VCaP (cell line): ENCODE measurements at regions not wholly inside any gene's neighbourhood (a gene's known extent, or its start where the extent isn't known, plus 50 kb on each side); places are given as distances from the start of the nearest gene placed in this dataset.

Experiments
- H3K27ac ChIP-seq: fragments of 450-650 bp; 2 replicates; pipeline ENCODE4 v1.5.1; 2017
- CTCF ChIP-seq: fragments of 450-650 bp; conservative IDR thresholded peaks from 2 replicates; pipeline ENCODE4 v1.5.1; 2017; ENCODE audit warnings: mild to moderate bottlenecking, moderate library complexity

DNA sequence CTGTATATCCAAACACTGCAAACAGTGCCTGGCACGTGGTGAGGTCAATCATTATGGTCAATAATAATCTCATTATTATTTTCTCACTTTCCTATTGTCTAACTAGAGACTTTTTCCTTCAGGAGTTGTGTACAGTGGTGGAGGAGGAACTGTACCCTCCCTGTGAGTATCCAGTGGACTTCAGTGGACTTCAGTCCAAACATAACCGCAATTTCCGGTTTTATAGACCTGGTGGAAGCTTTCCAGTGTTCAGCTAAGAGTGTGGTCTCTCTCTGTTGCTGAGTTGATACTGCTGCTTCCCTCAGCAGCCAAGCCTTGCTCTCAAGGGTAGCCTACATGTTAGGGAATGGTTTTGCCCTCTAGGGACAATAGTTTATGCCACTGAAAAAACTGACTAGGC, 447.1 kb downstream of the TMEM182 start:
- TF ChIP-seq CTCF = no peak

DNA sequence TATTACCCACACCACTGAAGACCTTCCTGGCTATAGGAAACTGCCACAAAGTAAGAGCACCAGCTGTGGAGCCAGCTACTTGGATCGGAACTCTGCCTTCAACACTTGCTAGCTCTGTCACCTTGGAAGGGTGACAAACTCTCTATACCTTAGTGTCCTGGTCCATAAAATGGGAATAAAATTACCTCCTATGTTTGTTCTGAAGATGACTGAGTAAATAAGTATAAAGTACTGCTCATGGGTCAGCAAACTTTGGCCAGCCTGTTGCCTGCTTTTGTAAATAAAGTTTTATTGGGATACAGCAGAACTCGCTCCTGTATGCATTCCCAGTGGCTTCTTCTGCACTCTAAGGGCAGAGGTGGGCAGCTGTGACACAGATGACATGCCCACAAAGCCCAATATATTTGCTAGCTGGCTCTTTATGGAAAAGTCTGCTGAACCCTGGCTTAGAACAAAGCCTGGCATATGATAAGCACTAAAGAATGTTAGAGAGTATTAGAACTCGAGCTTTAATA, 451.3 kb downstream of the TMEM182 start:
- no peak overlapping the region for H3K27ac ChIP-seq
- TF ChIP-seq CTCF = no peak

More for the DNA sequence above, 447.1 kb downstream of the TMEM182 start:
- no peak overlapping the region for H3K27ac ChIP-seq

DNA sequence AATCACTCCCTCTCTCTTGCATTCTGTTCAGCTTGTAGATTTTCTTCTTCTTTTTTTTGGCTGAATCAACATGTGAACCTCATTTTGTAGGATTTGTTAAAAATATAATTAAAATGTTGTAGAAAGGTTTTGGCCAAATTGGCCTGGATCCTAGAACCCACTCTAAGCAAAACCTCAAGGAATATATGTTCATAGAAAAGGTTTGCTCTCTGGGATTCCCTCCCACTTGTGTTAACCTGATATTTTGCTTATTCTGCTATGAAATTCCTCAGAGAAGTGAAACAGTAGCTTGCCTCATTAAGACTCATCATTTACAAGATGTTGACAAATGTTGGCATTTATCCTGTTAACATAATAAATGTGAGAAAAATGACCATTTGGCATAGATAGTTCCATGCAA, 456.7 kb downstream of the TMEM182 start:
- no peak overlapping the region for H3K27ac ChIP-seq
- no peak for TF ChIP-seq CTCF

GRCh38 chr2:103219398-103219797, 457.6 kb downstream of the TMEM182 start:
- no peak for TF ChIP-seq CTCF
- no peak overlapping the region for H3K27ac ChIP-seq

DNA sequence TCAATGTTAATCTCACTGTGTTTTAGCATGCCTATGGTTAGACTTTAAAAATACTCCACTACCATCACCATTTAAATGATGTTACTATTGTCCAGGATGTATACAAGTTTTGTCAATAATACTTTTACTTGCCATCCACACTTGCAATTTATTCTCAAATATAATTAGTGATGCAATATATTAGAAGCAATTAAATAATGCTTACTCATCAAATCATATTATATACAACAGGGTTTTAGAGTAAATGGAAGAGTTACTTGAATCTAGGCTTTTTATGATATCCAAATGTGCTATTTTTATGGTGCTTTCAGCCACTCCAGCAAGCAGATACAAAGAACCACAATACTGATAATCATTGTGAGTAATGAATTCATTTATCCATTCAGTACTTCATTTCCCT, 461.1 kb downstream of the TMEM182 start:
- H3K27ac ChIP-seq = no peak overlapping the region
- no peak for TF ChIP-seq CTCF

GRCh38 chr2:103230796-103231195, 469.0 kb downstream of the TMEM182 start:
- no peak for TF ChIP-seq CTCF
- no peak overlapping the region for H3K27ac ChIP-seq

DNA sequence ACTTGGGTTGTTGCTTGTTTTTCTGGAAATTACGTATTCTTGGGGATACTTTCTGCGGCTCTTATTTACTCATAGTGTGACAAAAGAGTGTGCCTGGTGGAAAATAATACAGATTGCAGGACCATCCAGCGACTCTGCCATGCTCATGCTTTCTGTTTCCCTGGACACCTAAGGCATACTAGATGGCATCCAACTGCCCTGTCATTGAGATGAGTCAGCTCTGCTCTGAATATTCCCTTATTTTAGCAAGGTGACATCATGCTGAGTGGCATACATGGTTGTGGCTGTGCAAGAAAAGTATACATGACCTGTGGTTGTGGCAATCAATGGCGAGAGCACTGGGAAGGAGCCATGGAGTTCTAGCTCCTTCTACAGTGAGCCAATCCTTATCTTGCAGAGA, 471.0 kb downstream of the TMEM182 start:
- TF ChIP-seq CTCF = no peak
- H3K27ac ChIP-seq = no peak overlapping the region
